Activated T-helper 1 cell treated with anti-CD3 and anti-CD28 coated beads, Interleukin-12 subunit alpha, Interleukin-12 subunit beta, Interleukin-2, Interleukin-4 antibody, amounts not matched to agents 30 ng/mL and 10 ng/mL and 1 ng/mL, durations not matched to agents 14 hours and 24 hours and 36 hours (primary cell): ENCODE measurements at regions not wholly inside any gene's neighbourhood (a gene's known extent, or its start where the extent isn't known, plus 50 kb on each side); places are given as distances from the start of the nearest gene placed in this dataset.

Experiments
- DNase-seq: peaks from one replicate; pipeline ENCODE4 v3.0.0; 2021; ENCODE audit warnings: low spot score
- H3K27ac Mint-ChIP-seq: one replicate; pipeline ENCODE4 v1.8.0; 2021; ENCODE audit warnings: mild to moderate bottlenecking, mixed read lengths
- H3K27me3 Mint-ChIP-seq: one replicate; pipeline ENCODE4 v1.8.0; 2022; ENCODE audit warnings: mild to moderate bottlenecking, moderate library complexity, mixed read lengths; ENCODE audit not compliant: insufficient read depth
- H3K36me3 Mint-ChIP-seq: one replicate; pipeline ENCODE4 v1.8.0; 2021; ENCODE audit warnings: low read depth, mixed read lengths
- H3K4me1 Mint-ChIP-seq: one replicate; pipeline ENCODE4 v1.8.0; 2021; ENCODE audit warnings: low read depth, mixed read lengths
- H3K4me3 Mint-ChIP-seq: one replicate; pipeline ENCODE4 v1.8.0; 2021; ENCODE audit warnings: mild to moderate bottlenecking, moderate library complexity, mixed read lengths
- H3K9me3 Mint-ChIP-seq: one replicate; pipeline ENCODE4 v1.8.0; 2021; ENCODE audit warnings: mixed read lengths
- intact Hi-C: fragments of 100-400 bp; cut with micrococcal nuclease; formaldehyde crosslinking; loops from one replicate; pipeline ENCODE4 v1.15.1; 2024

- intact Hi-C loops: no loop called here
- H3K4me1 Mint-ChIP-seq: peaks cover 14% of the 10 kb centered on the region
- H3K4me3 Mint-ChIP-seq: no peak overlapping the region
- H3K9me3 Mint-ChIP-seq: no peaks in the 10 kb centered on the region
- H3K27ac Mint-ChIP-seq: no peak overlapping the region
- H3K36me3 Mint-ChIP-seq: no peaks in the 10 kb centered on the region
- peaks cover 2% of the 10 kb centered on the region for H3K27me3 Mint-ChIP-seq
- no peak for DNase-seq
Observed at GRCh38 chr2:143968360-143968759, 551.6 kb downstream of the ZEB2 start.

DNA sequence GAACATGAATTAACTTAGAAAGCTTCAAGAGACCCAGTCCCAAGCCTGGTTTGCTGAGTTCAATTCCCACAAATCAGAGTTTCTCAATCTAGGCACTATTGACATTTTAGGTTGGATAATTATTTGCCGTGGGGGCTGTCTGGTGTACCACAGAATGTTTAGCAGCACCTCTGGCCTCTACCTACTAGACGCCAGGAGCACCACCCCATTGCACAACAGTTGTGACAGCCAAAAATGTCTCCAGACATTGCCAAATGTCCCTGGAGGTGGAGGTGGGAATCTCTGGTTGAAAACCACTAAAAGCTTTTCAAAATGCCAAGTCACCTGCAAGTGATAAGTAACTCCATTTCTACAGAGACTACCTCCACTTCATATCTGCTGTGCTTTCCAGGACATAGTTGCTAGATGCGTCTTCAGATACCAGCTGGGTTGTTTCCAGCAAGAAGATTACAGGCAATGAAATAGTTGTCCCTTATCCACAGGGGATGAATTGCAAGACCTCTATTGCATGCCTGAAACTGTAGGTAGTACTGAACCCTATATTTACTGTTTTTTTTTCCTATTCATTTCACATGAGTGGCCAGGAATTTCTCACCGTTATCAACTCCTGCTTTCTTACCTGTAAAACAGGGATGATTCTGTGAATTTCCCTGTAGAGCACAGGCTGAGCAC lies 554.3 kb downstream of the ZEB2 start:
- H3K27me3 Mint-ChIP-seq: peaks cover 2% of the 10 kb centered on the region
- peaks cover 14% of the 10 kb centered on the region for H3K4me1 Mint-ChIP-seq
- DNase-seq: no peak
- intact Hi-C loops: no loop called here
- H3K27ac Mint-ChIP-seq: no peak overlapping the region
- no peaks in the 10 kb centered on the region for H3K9me3 Mint-ChIP-seq
- H3K4me3 Mint-ChIP-seq: no peak overlapping the region
- no peaks in the 10 kb centered on the region for H3K36me3 Mint-ChIP-seq

- H3K4me1 Mint-ChIP-seq: peaks cover 14% of the 10 kb centered on the region
- no peak overlapping the region for H3K4me3 Mint-ChIP-seq
- H3K27ac Mint-ChIP-seq: no peak overlapping the region
- peaks cover 2% of the 10 kb centered on the region for H3K27me3 Mint-ChIP-seq
- intact Hi-C loops: no loop called here
- H3K9me3 Mint-ChIP-seq: no peaks in the 10 kb centered on the region
- no peaks in the 10 kb centered on the region for H3K36me3 Mint-ChIP-seq
- DNase-seq: no peak
Observed at GRCh38 chr2:143964891-143965290, 555.0 kb downstream of the ZEB2 start.

GRCh38 chr2:143960177-143960576 lies 559.7 kb downstream of the ZEB2 start:
- intact Hi-C loops: no loop called here
- Mint-ChIP-seq H3K36me3 (no peaks in the 10 kb centered on the region), H3K9me3 (no peaks in the 10 kb centered on the region)

DNA sequence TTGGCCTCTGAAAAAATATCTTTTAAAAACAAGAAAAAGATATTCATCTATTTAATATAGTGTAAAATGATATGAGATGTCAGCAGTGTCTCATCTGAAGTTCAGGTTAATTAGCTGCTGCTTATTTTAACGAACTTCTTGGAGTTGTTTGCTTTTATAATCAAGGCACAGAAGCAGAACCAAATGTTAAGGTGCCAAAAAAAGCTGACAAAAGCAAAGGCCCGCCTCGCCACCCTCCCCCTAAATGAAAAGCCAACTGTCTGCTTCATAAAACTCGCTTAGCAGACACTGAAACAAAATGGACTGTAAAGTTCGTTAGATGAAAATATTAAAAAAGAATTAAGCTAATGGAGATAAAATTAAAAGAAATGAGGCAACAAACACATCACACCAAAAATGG lies 562.6 kb downstream of the ZEB2 start:
- DNase-seq: no peak
- intact Hi-C loops: no loop called here
- Mint-ChIP-seq H3K27me3 (no peaks in the 10 kb centered on the region), H3K9me3 (no peaks in the 10 kb centered on the region), H3K36me3 (no peaks in the 10 kb centered on the region), H3K4me1 (no peaks in the 10 kb centered on the region), H3K27ac (no peak overlapping the region), H3K4me3 (no peak overlapping the region)

More at GRCh38 chr2:143960177-143960576, 559.7 kb downstream of the ZEB2 start:
- Mint-ChIP-seq H3K27me3 (no peaks in the 10 kb centered on the region), H3K27ac (no peak overlapping the region), H3K4me1 (no peaks in the 10 kb centered on the region), H3K4me3 (no peak overlapping the region)
- DNase-seq: no peak

GRCh38 chr2:143955401-143956065 lies 564.4 kb downstream of the ZEB2 start:
- Mint-ChIP-seq H3K4me3 (no peak overlapping the region), H3K4me1 (no peaks in the 10 kb centered on the region), H3K36me3 (no peaks in the 10 kb centered on the region), H3K27me3 (no peaks in the 10 kb centered on the region), H3K27ac (no peak overlapping the region), H3K9me3 (no peaks in the 10 kb centered on the region)
- intact Hi-C loops: no loop called here
- DNase-seq: no peak

DNA sequence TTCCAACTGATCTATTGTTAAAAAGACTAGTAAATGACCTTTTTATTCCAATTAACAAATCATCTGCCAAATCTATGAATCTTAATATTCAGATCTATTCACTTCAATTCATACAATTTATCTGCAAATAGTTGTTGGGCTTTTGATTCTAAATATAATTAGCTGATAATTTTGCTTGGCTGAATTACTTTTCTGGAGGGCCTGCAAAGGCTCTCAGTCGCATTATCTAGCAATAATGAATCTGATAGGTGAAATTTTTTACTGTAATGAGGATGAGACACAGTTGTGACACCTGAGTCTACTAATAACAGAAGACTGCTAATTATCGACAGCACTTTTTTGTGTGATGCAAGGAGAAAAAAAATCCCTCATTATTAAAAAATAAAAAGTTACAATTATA lies 565.1 kb downstream of the ZEB2 start:
- Mint-ChIP-seq H3K9me3 (no peaks in the 10 kb centered on the region), H3K36me3 (no peaks in the 10 kb centered on the region), H3K4me3 (no peak overlapping the region), H3K4me1 (no peaks in the 10 kb centered on the region), H3K27me3 (no peaks in the 10 kb centered on the region), H3K27ac (no peak overlapping the region)
- DNase-seq: no peak
- intact Hi-C loops: no loop called here

DNA sequence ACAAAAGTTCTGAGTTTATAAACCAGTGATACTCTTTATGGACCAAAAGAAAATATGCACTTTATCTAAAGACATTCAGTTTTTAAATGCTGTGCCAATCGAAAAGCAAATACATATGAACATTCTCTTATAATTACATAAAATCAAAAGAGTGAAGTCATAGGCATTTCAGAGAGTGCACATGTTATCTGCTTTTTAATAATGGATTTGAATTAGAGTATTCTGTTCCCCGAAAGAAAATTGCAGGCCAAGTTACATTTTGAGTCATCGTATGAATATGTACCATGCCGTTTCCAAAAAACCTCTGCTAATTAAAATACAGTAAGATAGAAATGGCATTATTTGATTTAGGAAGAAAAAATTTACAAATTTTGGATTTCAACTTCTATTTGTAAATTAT lies 565.7 kb downstream of the ZEB2 start:
- Mint-ChIP-seq H3K4me1 (no peaks in the 10 kb centered on the region), H3K4me3 (no peak overlapping the region), H3K27me3 (no peaks in the 10 kb centered on the region), H3K9me3 (no peaks in the 10 kb centered on the region), H3K36me3 (no peaks in the 10 kb centered on the region), H3K27ac (no peak overlapping the region)
- intact Hi-C loops: no loop called here
- no peak for DNase-seq

GRCh38 chr2:143953451-143954030 lies 566.4 kb downstream of the ZEB2 start:
- no peaks in the 10 kb centered on the region for H3K4me1 Mint-ChIP-seq
- no peaks in the 10 kb centered on the region for H3K9me3 Mint-ChIP-seq
- H3K27me3 Mint-ChIP-seq: no peaks in the 10 kb centered on the region
- H3K36me3 Mint-ChIP-seq: no peaks in the 10 kb centered on the region
- no peak for DNase-seq
- H3K4me3 Mint-ChIP-seq: no peak overlapping the region
- no peak overlapping the region for H3K27ac Mint-ChIP-seq
- intact Hi-C loops: no loop called here

DNA sequence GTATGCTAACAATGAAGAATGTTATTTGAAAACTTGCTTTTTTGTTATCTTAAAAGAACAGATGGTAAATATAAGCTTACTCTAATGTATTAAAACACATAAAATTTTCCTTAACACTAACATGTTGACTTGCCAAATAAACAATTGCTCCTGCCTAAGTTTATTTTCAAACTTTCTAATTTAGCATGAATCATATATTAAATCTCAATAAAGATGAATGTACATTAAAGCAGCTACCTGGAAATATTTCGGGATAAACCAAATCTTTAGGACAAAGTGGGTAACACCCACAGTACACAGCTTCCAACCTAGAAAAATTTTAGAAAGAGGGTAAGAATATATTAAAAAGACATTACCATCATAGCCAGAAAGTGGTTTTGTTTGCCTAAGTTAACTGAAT lies 567.4 kb downstream of the ZEB2 start:
- Mint-ChIP-seq H3K4me1 (no peaks in the 10 kb centered on the region), H3K4me3 (no peak overlapping the region), H3K36me3 (no peaks in the 10 kb centered on the region), H3K27ac (no peak overlapping the region), H3K27me3 (no peaks in the 10 kb centered on the region), H3K9me3 (no peaks in the 10 kb centered on the region)
- no peak for DNase-seq
- intact Hi-C loops: no loop called here

- Mint-ChIP-seq H3K4me1 (no peaks in the 10 kb centered on the region), H3K4me3 (no peak overlapping the region), H3K27ac (no peak overlapping the region), H3K27me3 (no peaks in the 10 kb centered on the region), H3K36me3 (no peaks in the 10 kb centered on the region), H3K9me3 (no peaks in the 10 kb centered on the region)
- intact Hi-C loops: no loop called here
- DNase-seq: no peak
Observed at GRCh38 chr2:143950704-143951103, 569.2 kb downstream of the ZEB2 start.

GRCh38 chr2:143949121-143949848 lies 570.6 kb downstream of the ZEB2 start:
- Mint-ChIP-seq H3K9me3 (no peaks in the 10 kb centered on the region), H3K27me3 (no peaks in the 10 kb centered on the region), H3K4me1 (no peaks in the 10 kb centered on the region), H3K4me3 (no peak overlapping the region), H3K27ac (no peak overlapping the region), H3K36me3 (no peaks in the 10 kb centered on the region)
- DNase-seq: no peak
- intact Hi-C loops: no loop called here

DNA sequence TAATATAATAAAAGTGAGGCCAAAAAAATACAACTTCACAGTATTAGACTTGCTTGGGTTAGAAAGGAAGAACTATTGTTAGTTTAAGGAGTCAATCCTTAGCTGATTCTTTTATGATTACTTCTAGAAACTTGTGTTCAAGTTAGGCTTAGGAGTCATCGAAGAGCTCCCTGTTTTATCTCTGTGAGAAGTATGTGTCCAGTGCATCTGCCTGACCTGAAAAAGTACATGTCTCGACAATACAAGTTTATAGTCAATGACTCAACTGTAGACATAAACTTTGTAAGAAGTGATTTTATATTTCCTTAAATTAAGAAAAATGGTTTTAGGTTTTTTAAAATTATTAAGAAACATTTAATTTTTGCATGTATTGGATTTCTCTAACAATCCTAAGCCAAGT lies 571.2 kb downstream of the ZEB2 start:
- H3K4me1 Mint-ChIP-seq: no peaks in the 10 kb centered on the region
- intact Hi-C loops: no loop called here
- no peaks in the 10 kb centered on the region for H3K27me3 Mint-ChIP-seq
- no peak overlapping the region for H3K4me3 Mint-ChIP-seq
- no peak for DNase-seq
- no peaks in the 10 kb centered on the region for H3K9me3 Mint-ChIP-seq
- H3K27ac Mint-ChIP-seq: no peak overlapping the region
- no peaks in the 10 kb centered on the region for H3K36me3 Mint-ChIP-seq
